A549 (cell line): ENCODE measurements at regions not wholly inside any gene's neighbourhood (a gene's known extent, or its start where the extent isn't known, plus 50 kb on each side); places are given as distances from the start of the nearest gene placed in this dataset.
A peak's percentile ranks its signal among the peaks of the same experiment; 100 is the strongest.

ENCODE experiments used
- ATAC-seq, 2 experiments: fragments of 200-7000 bp in 1 of 2; fragments of >200 bp in 1 of 2; cut with Nextera tagmentation in 1 of 2; cut with Tn5 transposase in 1 of 2; 3 replicates each; pipeline versions ENCODE4 v1.8.0 to v1.9.1; 2018 to 2020; ENCODE audit warnings: mild to moderate bottlenecking in 1 of 2, moderate library complexity in 1 of 2
- CTCF ChIA-PET: fragments of 300-600 bp; sonication (Branson Sonifier 250); formaldehyde crosslinking; extraction: SDS; loops from one replicate; lab custom pipeline; 2021; ENCODE audit warnings: antibody characterized with exemption, inconsistent platforms; lab: Yijun Ruan, JAX
- POLR2A ChIA-PET: fragments of 350-600 bp; formaldehyde crosslinking; extraction: SDS; loops from one replicate; lab custom pipeline; 2021; ENCODE audit warnings: antibody characterized with exemption, inconsistent platforms; lab: Yijun Ruan, JAX
- DNase-seq, 2 experiments: peaks; one replicate each; pipeline versions ENCODE4 v3.0.0 to v3.0.0-alpha.2; 2011 to 2016; ENCODE audit warnings: low read depth in 1 of 2, low spot score in 1 of 2
- FAIRE-seq: peaks from 2 replicates; lab custom pipeline; 2011; peaks lifted over from hg19 to GRCh38; lab: Jason Lieb, UNC
- H3K27ac ChIP-seq, 2 experiments: fragments of >200 bp; sonication (Bioruptor Twin); formaldehyde crosslinking; 3 replicates each; pipeline ENCODE4 v1.5.1; 2016 to 2017
- H3K4me1 ChIP-seq: fragments of >200 bp; sonication (Bioruptor Twin); formaldehyde crosslinking; 3 replicates; pipeline ENCODE4 v1.6.1; 2016
- H3K4me2 ChIP-seq: fragments of >200 bp; sonication (Bioruptor Twin); formaldehyde crosslinking; 3 replicates; pipeline ENCODE4 v1.6.1; 2016
- H3K4me3 ChIP-seq: fragments of >200 bp; sonication (Bioruptor Twin); formaldehyde crosslinking; 3 replicates; pipeline ENCODE4 v1.5.1; 2016
- H3K9me3 ChIP-seq: fragments of >200 bp; sonication (Bioruptor Twin); formaldehyde crosslinking; 3 replicates; pipeline ENCODE4 v1.6.1; 2016
- BCL3 ChIP-seq: fragments of >200 bp; sonication (Bioruptor Twin); formaldehyde crosslinking; IDR thresholded peaks from 3 replicates; pipeline ENCODE4 v1.6.1; 2016
- CEBPB ChIP-seq, 2 experiments: fragments of >200 bp in 1 of 2; sonication (Bioruptor Twin) in 1 of 2; formaldehyde crosslinking in 1 of 2; IDR thresholded peaks; 2 replicates each; pipeline ENCODE4 v1.6.1; 2012 to 2016
- CTCF ChIP-seq: fragments of >200 bp; sonication (Bioruptor Twin); formaldehyde crosslinking; IDR thresholded peaks from 3 replicates; pipeline ENCODE4 v1.5.1; 2016
- EHMT2 ChIP-seq: fragments of 200-600 bp; sonication (generic); IDR thresholded peaks from 2 replicates; pipeline ENCODE4 v1.6.1; 2016; ENCODE audit warnings: antibody characterized with exemption, low read depth, mild to moderate bottlenecking, moderate library complexity
- ELK1 ChIP-seq: fragments of 150-350 bp; IDR thresholded peaks from 2 replicates; pipeline ENCODE4 v1.6.1; 2014; ENCODE audit warnings: low read depth, mild to moderate bottlenecking, low read length
- EP300 ChIP-seq, 2 experiments: fragments of >200 bp; sonication (Bioruptor Twin); formaldehyde crosslinking; IDR thresholded peaks; 2 replicates in 1 of 2; 3 replicates in 1 of 2; pipeline ENCODE4 v1.6.1; 2016 to 2017
- FOXS1 ChIP-seq: fragments of 250-450 bp; sonication (Bioruptor Pico); IDR thresholded peaks from 2 replicates; pipeline ENCODE4 v1.5.0; 2020; ENCODE audit warnings: mild to moderate bottlenecking, moderate library complexity
- HES2 ChIP-seq: fragments of >200 bp; sonication (Bioruptor Twin); formaldehyde crosslinking; IDR thresholded peaks from 2 replicates; pipeline ENCODE4 v1.6.1; 2016
- HEYL ChIP-seq: fragments of 250-450 bp; sonication (Bioruptor Pico); IDR thresholded peaks from 2 replicates; pipeline ENCODE4 v1.8.0; 2021; ENCODE audit warnings: mild to moderate bottlenecking, moderate library complexity
- HMGXB4 ChIP-seq: fragments of 250-450 bp; sonication (Bioruptor Pico); IDR thresholded peaks from 2 replicates; pipeline ENCODE4 v1.5.0; 2021; ENCODE audit warnings: mild to moderate bottlenecking, moderate library complexity, borderline replicate concordance
- HOXB5 ChIP-seq: fragments of 250-450 bp; sonication (Bioruptor Pico); IDR thresholded peaks from 2 replicates; pipeline ENCODE4 v1.5.0; 2020; ENCODE audit warnings: mild to moderate bottlenecking, moderate library complexity
- KDM1A ChIP-seq: fragments of 200-600 bp; sonication (generic); IDR thresholded peaks from 2 replicates; pipeline ENCODE4 v1.6.1; 2016; ENCODE audit warnings: low read depth, mild to moderate bottlenecking
- MAFK ChIP-seq: fragments of 450-650 bp; IDR thresholded peaks from 2 replicates; pipeline ENCODE4 v1.6.1; 2014; ENCODE audit not compliant: partially characterized antibody
- MAX ChIP-seq: IDR thresholded peaks from 2 replicates; pipeline ENCODE4 v1.6.1; 2012
- MYC ChIP-seq: IDR thresholded peaks from 2 replicates; pipeline ENCODE4 v1.6.1; 2012; ENCODE audit warnings: mild to moderate bottlenecking, inconsistent platforms, low read length, improper control_type of control experiment, borderline replicate concordance
- NFE2L2 ChIP-seq: fragments of 150-350 bp; conservative IDR thresholded peaks from 2 replicates; pipeline ENCODE4 v1.6.1; 2014; ENCODE audit warnings: low read length
- NPAS2 ChIP-seq: fragments of 250-450 bp; sonication (Bioruptor Pico); IDR thresholded peaks from 2 replicates; pipeline ENCODE4 v1.8.0; 2022; ENCODE audit warnings: mild to moderate bottlenecking, moderate library complexity, borderline replicate concordance
- RNF2 ChIP-seq: fragments of 200-600 bp; sonication (generic); IDR thresholded peaks from 2 replicates; pipeline ENCODE4 v1.6.1; 2016; ENCODE audit warnings: low read depth, mild to moderate bottlenecking, antibody characterized with exemption, moderate library complexity, borderline replicate concordance
- SREBF2 ChIP-seq: fragments of 450-650 bp; IDR thresholded peaks from 2 replicates; pipeline ENCODE4 v1.6.1; 2014; ENCODE audit warnings: mild to moderate bottlenecking, moderate library complexity
- TFCP2L1 ChIP-seq: fragments of 250-450 bp; sonication (Bioruptor Pico); IDR thresholded peaks from 2 replicates; pipeline ENCODE4 v1.5.0; 2021; ENCODE audit warnings: mild to moderate bottlenecking
- USF2 ChIP-seq: fragments of 450-650 bp; IDR thresholded peaks from 2 replicates; pipeline ENCODE4 v1.6.1; 2014; ENCODE audit warnings: antibody characterized with exemption
- WGBS: methylation state at CpG from one replicate; pipeline ENCODE4 v1.1.6; 2017; ENCODE audit errors: missing lambda C conversion rate; 5-methylcytosine and 5-hydroxymethylcytosine counted together

- no peak for FAIRE-seq
- H3K9me3 ChIP-seq, result no peaks in the 10 kb centered on the region
- H3K4me1 ChIP-seq, result no peaks in the 10 kb centered on the region
- no peak overlapping the region for H3K27ac ChIP-seq
- 0% methylated on average over 1 of the region's 1 CpG for WGBS
- no peak for DNase-seq
- H3K4me2 ChIP-seq, result no peak overlapping the region
- TF ChIP-seq MYC, result no peak
- TF ChIP-seq HOXB5, result no peak
- no peak for TF ChIP-seq USF2
- TF ChIP-seq MAX, result no peak
- no peak for TF ChIP-seq HEYL (CRISPR knock-in tag)
- no peak for TF ChIP-seq RNF2
- TF ChIP-seq FOXS1 (CRISPR knock-in tag), result no peak
- no peak for TF ChIP-seq NPAS2 (CRISPR knock-in tag)
- TF ChIP-seq MAFK, result no peak
- TF ChIP-seq BCL3, result no peak
- no peak for TF ChIP-seq CEBPB (IDR thresholded peaks at IDR 0.05)
- no peak for TF ChIP-seq KDM1A
- TF ChIP-seq HMGXB4 (CRISPR knock-in tag), result no peak
- no peak for TF ChIP-seq CTCF
- TF ChIP-seq ELK1, result no peak
- no peak for TF ChIP-seq EHMT2
- no peak for TF ChIP-seq EP300 (IDR thresholded peaks at IDR 0.05)
- ChIA-PET CTCF (interaction anchor here (1.4 kb wide), 1 partner anchor 9 kb away, joined by 3 read pairs; no protein-coding TSS in a partner anchor), POLR2A (no interaction called here)
- no peak overlapping the region for H3K4me3 ChIP-seq
- ATAC-seq, result no peak
These were observed 500.1 kb upstream of the CCDC196 start for GRCh38 chr14:65986041-65986440.

GRCh38 chr14:65989981-65990380 lies 496.2 kb upstream of the CCDC196 start:
- TF ChIP-seq TFCP2L1 (CRISPR knock-in tag) (no peak), MAFK (peak; percentile 81), NFE2L2 (no peak), HEYL (CRISPR knock-in tag) (no peak), SREBF2 (no peak), HES2 (no peak)
- CTCF ChIA-PET, result no interaction called here
- FAIRE-seq (no peak), ATAC-seq (no peak), DNase-seq (no peak)
- Histone ChIP-seq H3K4me2 (no peak overlapping the region), H3K4me3 (no peak overlapping the region), H3K4me1 (no peaks in the 10 kb centered on the region), H3K9me3 (no peaks in the 10 kb centered on the region), H3K27ac (no peak overlapping the region)
- POLR2A ChIA-PET, result no interaction called here
